Stomach smooth muscle (tissue), 2 donors: ENCODE measurements at regions not wholly inside any gene's neighbourhood (a gene's known extent, or its start where the extent isn't known, plus 50 kb on each side); places are given as distances from the start of the nearest gene placed in this dataset.
"Not testable (repeated sequence)": the region's sequence is repeated elsewhere in the genome, so short reads cannot be mapped to it uniquely, and the experiment has no call there.

Experiments
- H3K27ac ChIP-seq: one replicate; pipeline ENCODE4 v1.7.0; 2013; ENCODE audit warnings: mild to moderate bottlenecking, low read length, inconsistent platforms
- H3K27me3 ChIP-seq, 2 donors: one replicate each; pipeline ENCODE4 v1.7.0; 2013; ENCODE audit warnings: low read length in 2 of 2; ENCODE audit not compliant: insufficient read depth in 2 of 2, control insufficient read depth in 1 of 2
- H3K36me3 ChIP-seq, 2 donors: one replicate each; pipeline ENCODE4 v1.7.0; 2013; ENCODE audit warnings: low read length in 2 of 2; ENCODE audit not compliant: control insufficient read depth in 2 of 2, insufficient read depth in 2 of 2
- H3K4me1 ChIP-seq: one replicate; pipeline ENCODE4 v1.7.0; 2013; ENCODE audit warnings: low read length; ENCODE audit not compliant: control insufficient read depth, insufficient read depth
- H3K4me3 ChIP-seq, 2 donors: one replicate each; pipeline ENCODE4 v1.7.0; 2013; ENCODE audit warnings: low read length in 2 of 2
- H3K9ac ChIP-seq, 2 donors: one replicate each; pipeline ENCODE4 v1.7.0; 2013; ENCODE audit warnings: low read length in 2 of 2, mild to moderate bottlenecking in 1 of 2
- H3K9me3 ChIP-seq, 2 donors: one replicate each; pipeline ENCODE4 v1.7.0; 2013; ENCODE audit warnings: low read length in 2 of 2; ENCODE audit not compliant: control insufficient read depth in 2 of 2
- donor health status: healthy.
- donor health status: Pancreatic carcinoma.

DNA sequence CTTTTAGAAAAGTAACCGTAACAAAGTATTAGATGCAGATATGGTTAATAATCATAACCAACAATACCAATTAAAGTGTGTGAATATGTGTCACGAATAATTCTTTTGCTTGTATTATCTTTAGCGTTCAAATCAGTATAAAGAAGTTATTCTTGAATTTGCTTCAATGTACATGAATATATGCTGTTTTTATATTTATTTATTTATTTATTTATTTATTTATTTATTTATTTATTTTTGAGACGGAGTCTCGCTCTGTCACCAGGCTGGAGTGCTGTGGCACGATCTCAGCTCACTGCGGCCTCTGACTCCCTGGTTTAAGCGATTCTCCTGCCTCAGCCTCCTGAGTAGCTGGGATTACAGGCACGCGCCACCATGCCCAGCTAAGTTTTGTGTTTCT lies 147.6 kb upstream of the GALNT2 start:
- H3K9me3 ChIP-seq, H3K4me1 ChIP-seq, H3K4me3 ChIP-seq, H3K36me3 ChIP-seq, H3K27ac ChIP-seq, H3K9ac ChIP-seq, H3K27me3 ChIP-seq: not testable (repeated sequence)

DNA sequence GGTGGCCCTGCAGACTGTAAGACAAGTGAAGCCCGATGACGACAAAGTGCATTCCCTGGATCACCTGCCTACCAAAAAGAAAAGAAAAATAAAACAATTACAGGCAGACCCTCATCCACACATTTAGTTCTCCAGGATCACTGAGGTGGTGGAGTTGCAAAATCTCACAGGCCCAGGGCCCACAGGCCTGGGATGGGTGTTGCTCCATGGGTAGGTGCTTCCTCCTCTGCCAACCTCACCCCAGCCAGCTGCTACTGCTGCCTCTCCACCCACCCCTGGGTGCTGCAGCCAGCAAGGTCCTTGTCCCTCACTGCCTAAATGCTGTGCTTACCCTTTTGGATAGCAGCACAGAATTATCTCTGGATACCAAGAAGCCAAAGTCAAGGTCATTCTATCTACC lies 146.4 kb upstream of the GALNT2 start:
- Histone ChIP-seq H3K4me1 (no peaks in the 10 kb centered on the region), H3K36me3 (no peaks in the 10 kb centered on the region), H3K9ac (no peak overlapping the region), H3K27ac (no peak overlapping the region), H3K9me3 (no peaks in the 10 kb centered on the region), H3K4me3 (no peak overlapping the region), H3K27me3 (no peaks in the 10 kb centered on the region)

DNA sequence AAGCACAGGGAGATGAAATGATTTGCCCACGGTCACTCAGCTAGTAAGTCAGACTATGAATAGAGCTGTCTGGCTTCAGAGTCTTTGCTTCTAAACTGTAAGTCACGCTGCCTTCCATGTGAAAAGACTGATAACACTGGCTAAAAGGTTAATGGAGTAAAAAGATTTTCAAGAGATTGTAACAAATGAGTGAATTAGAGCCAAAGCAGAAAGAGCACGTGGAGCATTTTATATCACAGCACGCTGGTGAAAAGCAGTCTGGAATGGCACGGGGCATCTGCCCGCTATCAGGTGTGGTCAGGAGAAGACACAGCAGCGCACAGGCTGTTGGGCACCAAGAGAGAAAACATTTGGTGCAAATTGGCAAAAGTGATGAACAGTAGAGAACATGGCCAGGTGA lies 144.8 kb upstream of the GALNT2 start:
- Histone ChIP-seq H3K36me3 (no peaks in the 10 kb centered on the region), H3K4me1 (no peaks in the 10 kb centered on the region)

DNA sequence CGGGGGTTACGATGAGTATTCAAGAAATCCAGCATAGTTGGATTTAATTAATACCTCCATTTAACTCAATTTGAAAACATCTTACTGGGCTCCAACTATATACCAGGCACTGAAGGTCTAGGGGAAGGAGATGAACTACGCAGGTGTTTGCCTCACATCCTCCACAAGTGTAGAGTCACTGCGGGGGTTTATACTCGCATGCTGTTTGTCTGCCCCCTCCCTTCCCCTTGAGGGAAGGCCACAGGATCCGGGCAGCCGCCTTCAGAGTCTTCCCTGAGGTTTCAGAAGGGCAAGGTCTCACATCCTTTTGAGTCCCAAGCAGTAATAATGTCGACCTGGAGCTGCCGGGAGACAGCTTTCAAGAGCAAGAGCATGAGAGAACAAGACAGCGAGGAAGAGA lies 142.4 kb upstream of the GALNT2 start:
- H3K36me3 ChIP-seq = no peaks in the 10 kb centered on the region
- no peaks in the 10 kb centered on the region for H3K27me3 ChIP-seq
- no peak overlapping the region for H3K9ac ChIP-seq
- H3K9me3 ChIP-seq = no peaks in the 10 kb centered on the region
- no peak overlapping the region for H3K27ac ChIP-seq
- no peaks in the 10 kb centered on the region for H3K4me1 ChIP-seq
- no peak overlapping the region for H3K4me3 ChIP-seq

More for the DNA sequence above, 144.8 kb upstream of the GALNT2 start:
- H3K27me3 ChIP-seq = no peaks in the 10 kb centered on the region
- H3K27ac ChIP-seq = no peak overlapping the region
- H3K9me3 ChIP-seq = no peaks in the 10 kb centered on the region
- no peak overlapping the region for H3K4me3 ChIP-seq
- no peak overlapping the region for H3K9ac ChIP-seq

DNA sequence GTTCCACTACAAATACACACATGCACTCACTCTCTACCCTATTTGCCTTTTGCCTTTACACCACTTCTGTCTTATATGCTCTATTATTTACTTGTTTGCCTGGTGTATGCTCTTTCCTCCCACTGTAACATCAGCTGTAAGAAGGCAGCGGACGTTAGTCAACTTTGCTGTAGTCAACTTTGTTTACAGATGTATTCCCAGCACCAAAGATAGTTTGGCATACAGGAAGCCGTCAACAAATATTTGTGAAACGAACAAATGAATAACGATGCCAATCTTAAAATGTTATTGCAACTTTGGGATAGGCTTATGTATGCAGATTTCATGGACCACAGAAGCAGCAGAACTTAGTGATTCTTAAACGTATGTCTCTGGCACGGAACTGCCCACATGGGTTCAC lies 138.3 kb upstream of the GALNT2 start:
- Histone ChIP-seq H3K36me3 (no peaks in the 10 kb centered on the region), H3K4me3 (no peak overlapping the region), H3K27me3 (no peaks in the 10 kb centered on the region), H3K9ac (no peak overlapping the region), H3K27ac (no peak overlapping the region), H3K9me3 (no peaks in the 10 kb centered on the region), H3K4me1 (no peaks in the 10 kb centered on the region)

DNA sequence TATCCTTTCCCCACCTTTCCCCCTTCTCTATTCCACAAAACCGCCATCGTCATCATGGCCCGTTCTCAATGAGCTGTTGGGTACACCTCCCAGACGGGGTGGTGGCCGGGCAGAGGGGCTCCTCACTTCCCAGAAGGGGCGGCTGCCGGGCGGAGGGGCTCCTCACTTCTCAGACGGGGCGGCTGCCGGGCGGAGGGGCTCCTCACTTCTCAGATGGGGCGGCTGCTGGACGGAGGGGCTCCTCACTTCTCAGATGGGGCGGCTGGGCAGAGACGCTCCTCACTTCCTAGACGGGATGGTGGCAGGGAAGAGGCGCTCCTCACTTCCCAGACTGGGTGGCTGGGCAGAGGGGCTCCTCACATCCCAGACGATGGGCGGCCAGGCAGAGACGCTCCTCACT lies 135.3 kb upstream of the GALNT2 start:
- H3K4me3 ChIP-seq, H3K4me1 ChIP-seq, H3K27me3 ChIP-seq, H3K27ac ChIP-seq, H3K9ac ChIP-seq, H3K36me3 ChIP-seq, H3K9me3 ChIP-seq: not testable (repeated sequence)

DNA sequence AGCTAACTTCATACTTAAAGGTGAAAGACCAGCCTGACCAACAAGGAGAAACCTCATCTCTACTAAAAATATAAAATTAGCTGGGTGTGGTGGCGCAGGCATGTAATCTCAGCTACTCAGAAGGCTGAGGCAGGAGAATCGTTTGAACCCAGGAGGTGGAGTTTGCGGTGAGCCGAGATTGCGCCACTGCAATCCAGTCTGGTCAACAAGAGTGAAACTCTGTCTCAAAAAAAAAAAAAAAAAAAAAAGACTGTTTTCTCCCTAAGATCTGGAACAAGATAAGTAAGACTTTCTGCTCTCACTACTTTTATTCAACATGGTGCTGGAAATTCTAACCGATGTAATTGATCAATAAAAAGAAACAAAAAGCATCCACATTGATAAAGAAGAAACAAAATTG lies 131.9 kb upstream of the GALNT2 start:
- H3K4me3 ChIP-seq, H3K9ac ChIP-seq, H3K36me3 ChIP-seq, H3K9me3 ChIP-seq, H3K4me1 ChIP-seq, H3K27me3 ChIP-seq, H3K27ac ChIP-seq: not testable (repeated sequence)

DNA sequence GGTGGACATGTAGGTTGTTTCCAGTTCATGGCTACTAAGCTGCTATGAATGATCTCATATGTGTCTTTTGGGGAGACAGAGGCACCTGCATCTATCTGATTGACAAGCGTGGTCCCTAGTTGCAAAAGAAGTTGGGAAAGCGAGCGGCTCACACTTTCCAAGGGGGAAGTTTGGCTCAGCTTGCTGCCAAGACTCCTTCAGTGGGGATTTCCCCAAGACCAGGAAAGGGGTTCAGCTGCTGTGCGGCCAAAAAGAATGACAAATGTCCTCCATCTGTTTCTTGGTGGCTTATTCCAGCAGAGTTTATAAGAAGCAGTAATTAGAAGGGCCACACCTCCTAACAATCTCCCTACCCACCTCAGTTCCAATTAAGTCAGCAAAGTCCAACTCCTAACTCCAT lies 128.5 kb upstream of the GALNT2 start:
- Histone ChIP-seq H3K9ac (no peak overlapping the region), H3K9me3 (no peaks in the 10 kb centered on the region), H3K4me3 (no peak overlapping the region), H3K4me1 (no peaks in the 10 kb centered on the region), H3K27me3 (no peaks in the 10 kb centered on the region), H3K27ac (no peak overlapping the region), H3K36me3 (no peaks in the 10 kb centered on the region)

DNA sequence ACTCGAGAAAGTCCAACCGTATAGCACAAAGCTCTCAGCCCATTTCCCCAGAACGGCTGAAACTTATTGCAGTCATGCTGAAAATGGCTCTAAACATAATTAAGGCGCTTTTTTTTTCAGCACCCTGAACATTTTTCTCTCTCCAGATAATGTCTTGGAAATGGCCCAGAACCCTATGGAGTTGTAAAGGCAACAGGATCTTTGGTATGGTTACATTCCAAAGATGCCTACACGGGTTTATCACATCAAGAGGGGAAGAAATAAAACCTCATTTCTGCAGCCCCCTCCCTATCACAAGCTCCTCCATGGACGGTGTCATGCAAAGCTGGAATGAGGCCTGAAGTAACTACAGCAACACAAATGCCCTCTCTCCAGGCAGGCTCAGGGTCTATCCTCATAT lies 126.4 kb upstream of the GALNT2 start:
- Histone ChIP-seq H3K27me3 (no peaks in the 10 kb centered on the region), H3K27ac (no peak overlapping the region)

DNA sequence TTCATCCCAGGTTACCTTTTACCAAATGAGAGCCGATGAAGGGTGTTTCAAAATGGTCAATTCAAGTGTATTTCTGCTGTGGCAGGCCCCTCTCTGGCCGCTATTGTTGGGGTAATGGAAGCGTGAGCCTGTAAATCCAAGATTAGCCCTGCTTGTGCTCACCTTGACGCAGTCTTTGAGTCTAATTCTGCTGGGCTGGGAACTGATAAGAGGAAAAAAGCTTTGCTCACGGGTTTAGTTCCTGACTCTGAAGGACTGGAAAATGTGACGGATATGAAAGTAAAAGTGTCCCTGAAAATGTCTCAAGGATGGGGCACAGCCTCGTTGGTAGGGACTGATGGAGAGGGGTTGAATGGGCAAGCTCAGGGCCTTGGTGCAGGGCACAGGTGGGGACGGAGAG lies 125.9 kb upstream of the GALNT2 start:
- Histone ChIP-seq H3K27me3 (no peaks in the 10 kb centered on the region), H3K9ac (no peak overlapping the region), H3K4me1 (no peaks in the 10 kb centered on the region), H3K9me3 (no peaks in the 10 kb centered on the region), H3K36me3 (no peaks in the 10 kb centered on the region), H3K4me3 (no peak overlapping the region), H3K27ac (no peak overlapping the region)

More for the DNA sequence above, 126.4 kb upstream of the GALNT2 start:
- no peak overlapping the region for H3K4me3 ChIP-seq
- no peak overlapping the region for H3K9ac ChIP-seq
- H3K4me1 ChIP-seq = no peaks in the 10 kb centered on the region
- no peaks in the 10 kb centered on the region for H3K9me3 ChIP-seq
- no peaks in the 10 kb centered on the region for H3K36me3 ChIP-seq

DNA sequence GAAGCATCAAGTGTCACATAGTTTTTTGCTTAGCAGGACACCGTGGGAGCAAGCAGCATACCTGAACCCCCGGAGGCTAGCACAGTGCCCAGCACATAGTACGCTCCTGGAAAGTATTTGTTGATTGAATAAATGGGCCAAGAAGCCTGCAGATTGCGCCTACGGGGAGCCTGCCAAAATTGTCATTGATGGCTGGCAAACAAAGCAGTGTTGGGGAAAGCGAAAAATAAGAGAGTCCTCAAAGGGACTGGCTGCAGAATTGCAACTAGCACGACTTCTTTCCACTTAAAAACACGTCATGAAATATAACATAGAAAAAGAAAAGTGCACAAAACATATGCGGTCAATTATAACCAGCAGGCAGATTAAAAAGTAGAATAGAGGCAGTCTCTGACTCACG lies 125.2 kb upstream of the GALNT2 start:
- Histone ChIP-seq H3K4me3 (no peak overlapping the region), H3K27me3 (no peaks in the 10 kb centered on the region), H3K9ac (no peak overlapping the region), H3K27ac (no peak overlapping the region), H3K4me1 (no peaks in the 10 kb centered on the region), H3K36me3 (no peaks in the 10 kb centered on the region), H3K9me3 (no peaks in the 10 kb centered on the region)

DNA sequence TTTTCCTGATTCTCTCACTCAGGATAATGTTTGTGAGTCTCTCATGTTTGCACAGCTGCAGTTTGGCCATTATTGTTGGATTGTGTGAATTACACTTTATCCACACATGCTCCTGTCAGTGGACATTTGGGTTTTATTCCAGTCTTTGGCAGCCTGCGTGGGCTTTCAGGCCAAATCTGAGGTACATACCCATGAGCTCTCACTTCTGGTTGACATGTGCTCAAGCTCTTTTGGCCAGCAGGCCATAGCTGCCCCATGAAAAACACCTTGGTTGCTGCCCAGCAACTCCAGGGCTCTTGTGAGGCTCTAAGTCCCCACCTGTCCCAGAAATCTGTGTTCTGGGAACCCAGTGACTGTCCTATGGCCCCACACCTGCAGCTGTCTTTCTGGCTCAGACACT lies 124.5 kb upstream of the GALNT2 start:
- H3K4me1 ChIP-seq = no peaks in the 10 kb centered on the region
- H3K4me3 ChIP-seq = no peak overlapping the region
- no peaks in the 10 kb centered on the region for H3K27me3 ChIP-seq
- no peaks in the 10 kb centered on the region for H3K36me3 ChIP-seq
- no peak overlapping the region for H3K9ac ChIP-seq
- no peaks in the 10 kb centered on the region for H3K9me3 ChIP-seq
- H3K27ac ChIP-seq = no peak overlapping the region
